Neural cell (in vitro differentiated cells): ENCODE measurements at regions not wholly inside any gene's neighbourhood (a gene's known extent, or its start where the extent isn't known, plus 50 kb on each side); places are given as distances from the start of the nearest gene placed in this dataset.

Experiments
- EP300 ChIP-seq: fragments of 450-650 bp; conservative IDR thresholded peaks from 2 replicates; pipeline ENCODE4 v1.6.1; 2014; ENCODE audit warnings: antibody characterized with exemption, mild to moderate bottlenecking, moderate library complexity; ENCODE audit not compliant: poor library complexity, severe bottlenecking
- EZH2 ChIP-seq: fragments of 200-600, 300-800 bp; shearing (Covaris generic), sonication (generic); IDR thresholded peaks from 2 replicates; pipeline ENCODE4 v1.6.1; 2014; ENCODE audit warnings: antibody characterized with exemption, low read length, borderline replicate concordance, mild to moderate bottlenecking; ENCODE audit not compliant: insufficient read depth, poor library complexity, severe bottlenecking
- MXI1 ChIP-seq: fragments of 450-650 bp; conservative IDR thresholded peaks from 2 replicates; pipeline ENCODE4 v1.6.1; 2014; ENCODE audit warnings: antibody characterized with exemption, mild to moderate bottlenecking; ENCODE audit not compliant: poor library complexity, severe bottlenecking
- REST ChIP-seq: IDR thresholded peaks from 2 replicates; pipeline ENCODE4 v1.6.1; 2012; ENCODE audit warnings: borderline replicate concordance

DNA sequence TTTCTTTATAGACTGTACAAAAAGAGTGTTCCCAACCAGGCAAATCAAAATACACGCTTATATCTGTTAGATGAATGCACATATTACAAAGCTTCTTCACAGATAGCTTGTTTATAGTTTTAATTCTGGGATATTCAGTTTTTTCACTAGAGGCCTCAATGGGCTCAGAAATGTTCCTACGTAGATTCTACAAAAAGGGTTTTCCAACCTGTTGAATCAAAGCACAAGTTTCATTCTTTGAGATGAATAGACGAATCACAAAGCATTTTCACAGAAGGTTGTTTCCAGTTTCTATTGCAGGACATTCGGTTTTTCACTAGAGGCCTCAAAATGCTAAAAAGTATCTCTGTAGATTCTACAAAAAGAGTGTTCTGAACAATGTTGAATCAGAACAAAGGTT lies 1490.3 kb downstream of the UQCRFS1 start:
- TF ChIP-seq EZH2: no peak
- TF ChIP-seq EP300: no peak
- no peak for TF ChIP-seq MXI1
- TF ChIP-seq REST: no peak
